GM21619 (cell line): ENCODE measurements at regions not wholly inside any gene's neighbourhood (a gene's known extent, or its start where the extent isn't known, plus 50 kb on each side); places are given as distances from the start of the nearest gene placed in this dataset.
"Not testable (repeated sequence)": the region's sequence is repeated elsewhere in the genome, so short reads cannot be mapped to it uniquely, and the experiment has no call there.

Source experiments
- ATAC-seq: cut with Tn5 transposase; IDR thresholded peaks from one replicate; pipeline ENCODE4 v1.9.1; 2021; ENCODE audit not compliant: unreplicated experiment

GRCh38 chr4:75289914-75290582, 224.2 kb downstream of the RCHY1 start:
- ATAC-seq, result no peak

GRCh38 chr4:75287738-75288517, 226.3 kb downstream of the RCHY1 start:
- ATAC-seq, result no peak

- ATAC-seq, result no peak
Observed at GRCh38 chr4:75285837-75286236, 228.4 kb downstream of the RCHY1 start.

- ATAC-seq, result no peak
Observed at GRCh38 chr4:75284831-75285230, 229.4 kb downstream of the RCHY1 start.

- not testable (repeated sequence) for ATAC-seq
Observed at GRCh38 chr4:75280461-75280860, 233.7 kb downstream of the RCHY1 start.

- no peak for ATAC-seq
Observed at GRCh38 chr4:75259306-75259705, 254.9 kb downstream of the RCHY1 start.

- no peak for ATAC-seq
Observed at GRCh38 chr4:75255261-75255660, 258.9 kb downstream of the RCHY1 start.

GRCh38 chr4:75254745-75255144, 259.5 kb downstream of the RCHY1 start:
- no peak for ATAC-seq

GRCh38 chr4:75253094-75253493, 261.1 kb downstream of the RCHY1 start:
- not testable (repeated sequence) for ATAC-seq

GRCh38 chr4:75251547-75251946, 262.7 kb downstream of the RCHY1 start:
- peak; percentile 77 for ATAC-seq

- ATAC-seq, result no peak
Observed at GRCh38 chr4:75249739-75250138, 264.5 kb downstream of the RCHY1 start.

- no peak for ATAC-seq
Observed at GRCh38 chr4:75248770-75249407, 265.3 kb downstream of the RCHY1 start.

- ATAC-seq, result no peak
Observed at GRCh38 chr4:75244325-75244724, 269.9 kb downstream of the RCHY1 start.

- no peak for ATAC-seq
Observed at GRCh38 chr4:75243570-75243969, 270.6 kb downstream of the RCHY1 start.

- peak; percentile 98 for ATAC-seq
Observed at GRCh38 chr4:75235359-75235951, 278.7 kb downstream of the RCHY1 start.

GRCh38 chr4:75232546-75232945, 281.7 kb downstream of the RCHY1 start:
- no peak for ATAC-seq

- ATAC-seq, result peak; percentile 65
Observed at GRCh38 chr4:75229806-75230570, 284.2 kb downstream of the RCHY1 start.

- no peak for ATAC-seq
Observed at GRCh38 chr4:75213480-75213879, 280.6 kb downstream of the PARM1 start.

- no peak for ATAC-seq
Observed at GRCh38 chr4:75211422-75211821, 278.5 kb downstream of the PARM1 start.

- no peak for ATAC-seq
Observed at GRCh38 chr4:75207902-75208301, 275.0 kb downstream of the PARM1 start.

- ATAC-seq, result no peak
Observed at GRCh38 chr4:75195111-75195510, 262.2 kb downstream of the PARM1 start.
